PC-3 (cell line): ENCODE measurements at regions not wholly inside any gene's neighbourhood (a gene's known extent, or its start where the extent isn't known, plus 50 kb on each side); places are given as distances from the start of the nearest gene placed in this dataset.
A peak's percentile ranks its signal among the peaks of the same experiment; 100 is the strongest.
"Not testable (repeated sequence)": the region's sequence is repeated elsewhere in the genome, so short reads cannot be mapped to it uniquely, and the experiment has no call there.

Experiments
- ATAC-seq: fragments of 200-7000 bp; cut with Tn5 transposase; 2 replicates; pipeline ENCODE4 v1.9.1; 2020; ENCODE audit warnings: mild to moderate bottlenecking, moderate library complexity
- BruUV-seq: library from RNA; stranded (reverse); fragments of 400-500 nt; replicated peaks from 2 replicates; lab custom pipeline; 2021; lab: Mats Ljungman, UMichigan
- CTCF ChIA-PET: fragments of 300-600 bp; sonication (Branson Sonifier 250); formaldehyde crosslinking; loops from one replicate; lab custom pipeline; 2022; ENCODE audit warnings: antibody characterized with exemption; lab: Charles Lee
- POLR2A ChIA-PET: fragments of 300-600 bp; sonication (Branson Sonifier 250); formaldehyde crosslinking; loops from one replicate; lab custom pipeline; 2022; ENCODE audit warnings: antibody characterized with exemption; ENCODE audit not compliant: unreplicated experiment; lab: Charles Lee
- DNase-seq: peaks from one replicate; pipeline ENCODE4 v3.0.0-alpha.2; 2015
- H2AFZ ChIP-seq: fragments of 300-600 bp; sonication (generic); 2 replicates; pipeline ENCODE4 v1.6.0; 2016; ENCODE audit warnings: antibody characterized with exemption, low read length
- H3F3A ChIP-seq: fragments of 300-600 bp; sonication (generic); one replicate; pipeline ENCODE4 v1.6.0; 2017; ENCODE audit warnings: antibody characterized with exemption, low read length, control low read depth, mild to moderate bottlenecking; ENCODE audit not compliant: unreplicated experiment
- H3K27ac ChIP-seq: fragments of 300-600 bp; sonication (generic); 2 replicates; pipeline ENCODE4 v1.5.1; 2016; ENCODE audit warnings: mild to moderate bottlenecking, low read length
- H3K27me3 ChIP-seq: fragments of 300-600 bp; sonication (generic); 2 replicates; pipeline ENCODE4 v1.6.1; 2016; ENCODE audit warnings: low read length, mixed read lengths
- H3K36me3 ChIP-seq: fragments of 300-600 bp; sonication (generic); 2 replicates; pipeline ENCODE4 v1.6.1; 2016; ENCODE audit warnings: low read depth, mixed run types, low read length, mixed read lengths
- H3K4me1 ChIP-seq: fragments of 300-600 bp; sonication (generic); 2 replicates; pipeline ENCODE4 v1.5.1; 2016; ENCODE audit warnings: low read length; ENCODE audit not compliant: insufficient read depth
- H3K4me2 ChIP-seq: fragments of 300-600 bp; sonication (generic); 2 replicates; pipeline ENCODE4 v1.6.0; 2016; ENCODE audit warnings: low read length
- H3K4me3 ChIP-seq: fragments of 300-600 bp; sonication (generic); 2 replicates; pipeline ENCODE4 v1.5.1; 2016; ENCODE audit warnings: mild to moderate bottlenecking, low read length, mixed read lengths
- H3K79me2 ChIP-seq: fragments of 300-600 bp; sonication (generic); 2 replicates; pipeline ENCODE4 v1.6.1; 2017; ENCODE audit warnings: low read length, mixed read lengths
- H3K9ac ChIP-seq: fragments of 300-600 bp; sonication (generic); 2 replicates; pipeline ENCODE4 v1.6.0; 2016; ENCODE audit warnings: mild to moderate bottlenecking, low read length
- H3K9me2 ChIP-seq: fragments of 300-600 bp; sonication (generic); replicated peaks from 2 replicates; pipeline ENCODE4 v1.6.1; 2016; ENCODE audit warnings: mixed run types, low read length, mixed read lengths
- H3K9me3 ChIP-seq: fragments of 300-600 bp; sonication (generic); 2 replicates; pipeline ENCODE4 v1.6.1; 2016; ENCODE audit warnings: low read length, mixed read lengths
- H4K20me1 ChIP-seq: fragments of 300-600 bp; sonication (generic); 2 replicates; pipeline ENCODE4 v1.6.1; 2016; ENCODE audit warnings: low read length, mixed read lengths
- EZH2 ChIP-seq: fragments of 300-600 bp; sonication (generic); IDR thresholded peaks from one replicate; pipeline ENCODE4 v1.6.1; 2017; ENCODE audit warnings: antibody characterized with exemption, mild to moderate bottlenecking, low read length; ENCODE audit not compliant: unreplicated experiment
- EZH2phosphoT487 ChIP-seq: fragments of 300-600 bp; sonication (generic); IDR thresholded peaks from 2 replicates; pipeline ENCODE4 v1.6.1; 2018; ENCODE audit warnings: mild to moderate bottlenecking, antibody characterized with exemption, low read length, borderline replicate concordance
- intact Hi-C: fragments of 100-400 bp; cut with micrococcal nuclease; formaldehyde crosslinking; loops from 2 replicates; pipeline ENCODE4 v1.9.0; 2023
- TF ChIP-seq, protein P1 (sequence below): fragments of 300-600 bp; sonication (generic); conservative IDR thresholded peaks from 2 replicates; pipeline ENCODE4 v1.5.1; 2017; ENCODE audit warnings: antibody characterized with exemption, low read depth, mild to moderate bottlenecking, low read length

DNA sequence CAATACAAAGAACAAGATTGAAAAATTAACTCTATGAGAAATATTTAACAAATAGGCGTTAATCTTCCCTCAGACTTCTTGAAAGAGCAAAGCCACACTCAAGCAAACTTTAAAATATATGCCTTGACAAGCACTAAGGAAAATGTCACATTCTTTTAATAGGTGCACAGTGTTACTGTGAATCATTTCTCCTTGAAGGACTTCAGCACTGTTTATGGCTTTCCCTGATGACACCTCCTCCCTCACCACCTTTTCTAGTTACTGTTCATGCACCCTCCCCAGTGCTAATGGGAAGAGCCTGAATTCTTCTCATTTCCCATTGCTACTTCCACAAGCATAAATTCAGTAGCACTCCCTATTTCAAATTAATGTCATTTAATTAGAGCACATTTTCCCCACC, 299.5 kb upstream of the RRP15 start:
- no peaks in the 10 kb centered on the region for H3K9me3 ChIP-seq
- H3K27me3 ChIP-seq, result no peaks in the 10 kb centered on the region
- H3F3A ChIP-seq, result no peaks in the 10 kb centered on the region
- H3K36me3 ChIP-seq, result no peaks in the 10 kb centered on the region
- ATAC-seq, result no peak
- no peak overlapping the region for H3K4me2 ChIP-seq
- no peaks in the 10 kb centered on the region for H3K79me2 ChIP-seq
- no peak for DNase-seq
- POLR2A ChIA-PET, result no interaction called here
- no peak overlapping the region for H3K27ac ChIP-seq
- TF ChIP-seq EZH2 (no peak), EZH2phosphoT487 (no peak)
- TF ChIP-seq, protein P1, sequence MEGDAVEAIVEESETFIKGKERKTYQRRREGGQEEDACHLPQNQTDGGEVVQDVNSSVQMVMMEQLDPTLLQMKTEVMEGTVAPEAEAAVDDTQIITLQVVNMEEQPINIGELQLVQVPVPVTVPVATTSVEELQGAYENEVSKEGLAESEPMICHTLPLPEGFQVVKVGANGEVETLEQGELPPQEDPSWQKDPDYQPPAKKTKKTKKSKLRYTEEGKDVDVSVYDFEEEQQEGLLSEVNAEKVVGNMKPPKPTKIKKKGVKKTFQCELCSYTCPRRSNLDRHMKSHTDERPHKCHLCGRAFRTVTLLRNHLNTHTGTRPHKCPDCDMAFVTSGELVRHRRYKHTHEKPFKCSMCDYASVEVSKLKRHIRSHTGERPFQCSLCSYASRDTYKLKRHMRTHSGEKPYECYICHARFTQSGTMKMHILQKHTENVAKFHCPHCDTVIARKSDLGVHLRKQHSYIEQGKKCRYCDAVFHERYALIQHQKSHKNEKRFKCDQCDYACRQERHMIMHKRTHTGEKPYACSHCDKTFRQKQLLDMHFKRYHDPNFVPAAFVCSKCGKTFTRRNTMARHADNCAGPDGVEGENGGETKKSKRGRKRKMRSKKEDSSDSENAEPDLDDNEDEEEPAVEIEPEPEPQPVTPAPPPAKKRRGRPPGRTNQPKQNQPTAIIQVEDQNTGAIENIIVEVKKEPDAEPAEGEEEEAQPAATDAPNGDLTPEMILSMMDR, result no peak
- H2AFZ ChIP-seq, result no peak overlapping the region
- no peaks in the 10 kb centered on the region for H3K4me1 ChIP-seq
- no peak overlapping the region for H3K9ac ChIP-seq
- CTCF ChIA-PET, result no interaction called here
- BruUV-seq, result no TSS peak
- H3K9me2 ChIP-seq, result no peaks in the 10 kb centered on the region
- H3K4me3 ChIP-seq, result no peak overlapping the region
- intact Hi-C loops, result no loop called here
- H4K20me1 ChIP-seq, result no peaks in the 10 kb centered on the region

DNA sequence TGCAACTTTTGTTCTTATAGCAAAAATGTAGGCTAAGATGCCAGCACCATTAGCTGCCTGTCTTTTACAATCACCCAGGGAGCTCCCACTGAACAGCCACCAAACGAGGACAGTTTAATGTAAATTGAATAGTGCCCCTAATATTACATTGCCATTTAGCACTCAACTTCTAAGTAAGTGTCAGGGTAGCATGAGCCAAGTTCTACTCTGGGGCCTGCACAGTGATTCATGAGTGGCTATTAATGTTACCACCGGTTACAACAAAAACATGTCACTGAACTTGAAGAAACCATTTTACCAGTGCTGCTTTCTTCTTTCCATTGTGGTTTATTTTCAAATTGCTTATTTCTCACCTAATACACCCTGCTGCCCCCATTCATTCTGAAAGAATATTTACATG, 295.6 kb upstream of the RRP15 start:
- POLR2A ChIA-PET, result no interaction called here
- no peak for DNase-seq

DNA sequence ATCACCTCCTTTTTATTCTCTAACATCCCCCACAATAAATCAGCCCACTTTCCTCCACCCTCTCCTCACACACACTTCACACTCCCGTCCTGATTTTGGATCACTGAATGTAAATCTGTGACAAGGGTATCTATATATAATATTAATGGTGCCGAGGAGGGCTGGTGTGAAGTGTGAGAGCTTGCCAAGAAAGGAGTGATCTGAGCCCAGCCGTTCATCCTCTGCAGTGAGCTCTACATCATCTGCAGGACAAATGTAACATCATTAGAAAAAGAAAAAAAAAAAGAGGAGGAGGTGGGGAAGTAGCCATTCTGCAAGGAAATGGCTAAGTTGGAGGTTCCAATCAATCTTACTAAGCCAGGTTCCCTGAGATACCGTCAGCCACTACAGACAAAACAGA, 291.7 kb upstream of the RRP15 start:
- DNase-seq, result no peak
- TF ChIP-seq EZH2 (no peak), EZH2phosphoT487 (no peak)
- TF ChIP-seq, protein P1, result no peak
- Histone ChIP-seq H3K9ac (no peak overlapping the region), H3K36me3 (no peaks in the 10 kb centered on the region), H3K27ac (no peak overlapping the region), H2AFZ (no peak overlapping the region), H3K79me2 (no peaks in the 10 kb centered on the region), H3K9me2 (no peaks in the 10 kb centered on the region), H3K4me1 (no peaks in the 10 kb centered on the region), H3F3A (no peaks in the 10 kb centered on the region), H3K4me2 (no peak overlapping the region), H3K4me3 (no peak overlapping the region), H3K9me3 (no peaks in the 10 kb centered on the region), H3K27me3 (no peaks in the 10 kb centered on the region), H4K20me1 (no peaks in the 10 kb centered on the region)
- ChIA-PET POLR2A (no interaction called here), CTCF (no interaction called here)
- ATAC-seq, result no peak
- intact Hi-C loops, result no loop called here
- BruUV-seq, result no TSS peak

More for the DNA sequence above, 295.6 kb upstream of the RRP15 start:
- no peaks in the 10 kb centered on the region for H3K4me1 ChIP-seq
- TF ChIP-seq, protein P1, result no peak
- TF ChIP-seq EZH2phosphoT487, result no peak
- TF ChIP-seq EZH2, result no peak
- H3K36me3 ChIP-seq, result no peaks in the 10 kb centered on the region
- H3K9me3 ChIP-seq, result no peaks in the 10 kb centered on the region
- no peaks in the 10 kb centered on the region for H3K9me2 ChIP-seq
- H3K79me2 ChIP-seq, result no peaks in the 10 kb centered on the region
- H2AFZ ChIP-seq, result no peak overlapping the region
- H3F3A ChIP-seq, result no peaks in the 10 kb centered on the region
- H3K4me2 ChIP-seq, result no peak overlapping the region
- H3K27me3 ChIP-seq, result no peaks in the 10 kb centered on the region
- CTCF ChIA-PET, result no interaction called here
- no peak overlapping the region for H3K9ac ChIP-seq
- no peak overlapping the region for H3K4me3 ChIP-seq
- H3K27ac ChIP-seq, result no peak overlapping the region
- no peaks in the 10 kb centered on the region for H4K20me1 ChIP-seq
- no peak for ATAC-seq
- intact Hi-C loops, result no loop called here
- no TSS peak for BruUV-seq

DNA sequence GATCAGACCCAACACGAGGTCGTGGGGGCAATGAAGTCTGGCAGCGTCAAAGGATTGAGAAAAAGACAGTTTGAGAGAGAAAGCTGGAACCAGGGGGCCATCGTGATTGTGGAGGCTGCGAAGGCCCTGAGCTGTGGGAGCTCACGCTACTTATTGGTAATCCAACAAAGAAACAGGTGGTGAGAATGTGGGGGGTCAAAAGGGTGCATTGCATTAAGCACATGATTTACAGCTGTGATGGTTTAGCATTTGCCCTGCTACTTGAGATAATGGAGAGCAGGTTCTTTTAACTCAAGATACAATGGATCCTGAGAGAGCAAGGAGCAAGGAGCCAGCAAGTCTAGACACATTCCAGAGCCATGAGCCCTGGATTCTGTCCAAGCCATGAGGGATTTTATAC, 276.8 kb upstream of the RRP15 start:
- intact Hi-C loops, H2AFZ ChIP-seq, POLR2A ChIA-PET, H3K27ac ChIP-seq, H3K36me3 ChIP-seq, ATAC-seq, H3K4me2 ChIP-seq, H3K4me1 ChIP-seq, CTCF ChIA-PET, H3K79me2 ChIP-seq, H3K4me3 ChIP-seq, H4K20me1 ChIP-seq, H3K27me3 ChIP-seq, H3K9me2 ChIP-seq, H3F3A ChIP-seq, H3K9ac ChIP-seq, H3K9me3 ChIP-seq, BruUV-seq: not testable (repeated sequence)
- peak; percentile 24 for DNase-seq

DNA sequence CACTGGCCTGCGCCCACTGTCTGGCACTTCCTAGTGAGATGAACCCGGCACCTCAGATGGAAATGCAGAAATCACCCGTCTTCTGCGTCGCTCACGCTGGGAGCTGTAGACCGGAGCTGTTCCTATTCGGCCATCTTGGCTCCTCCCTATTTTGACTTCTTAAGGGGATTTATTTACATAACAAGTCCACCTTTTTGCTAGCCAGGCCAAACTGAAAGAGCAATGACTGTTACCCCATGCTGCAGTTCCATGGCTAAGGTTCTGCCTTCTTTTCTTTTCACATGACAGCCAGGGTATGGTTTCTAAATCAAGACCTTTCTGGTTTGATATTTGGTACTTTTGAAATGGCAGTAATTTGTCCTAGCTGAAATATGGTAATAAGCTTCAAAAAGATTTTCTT, 270.0 kb upstream of the RRP15 start:
- ATAC-seq, POLR2A ChIA-PET, CTCF ChIA-PET: not testable (repeated sequence)

More for the DNA sequence above, 270.0 kb upstream of the RRP15 start:
- H3K36me3 ChIP-seq, H3K4me1 ChIP-seq, H3K9me2 ChIP-seq, H4K20me1 ChIP-seq, DNase-seq, H3K79me2 ChIP-seq, H2AFZ ChIP-seq, H3K9ac ChIP-seq, H3K27me3 ChIP-seq, BruUV-seq, H3K4me3 ChIP-seq, intact Hi-C loops, H3K4me2 ChIP-seq, H3K27ac ChIP-seq, H3F3A ChIP-seq: not testable (repeated sequence)
- H3K9me3 ChIP-seq, result peaks cover 12% of the 10 kb centered on the region
